GM23248 (cell line): ENCODE measurements at regions not wholly inside any gene's neighbourhood (a gene's known extent, or its start where the extent isn't known, plus 50 kb on each side); places are given as distances from the start of the nearest gene placed in this dataset.

Experiments used
- DNase-seq: peaks from one replicate; pipeline ENCODE4 v3.0.0-alpha.2; 2015
- H2AFZ ChIP-seq: fragments of 200-600 bp; sonication (generic); 2 replicates; pipeline ENCODE4 v1.6.1; 2016; ENCODE audit warnings: antibody characterized with exemption
- H3F3A ChIP-seq: fragments of 200-600 bp; sonication (generic); 2 replicates; pipeline ENCODE4 v1.6.1; 2016; ENCODE audit warnings: mild to moderate bottlenecking, antibody characterized with exemption, mixed run types; ENCODE audit not compliant: insufficient read depth
- H3K27ac ChIP-seq: fragments of 200-600 bp; sonication (generic); 2 replicates; pipeline ENCODE4 v1.5.1; 2016; ENCODE audit warnings: mild to moderate bottlenecking
- H3K27me3 ChIP-seq: fragments of 200-600 bp; sonication (generic); replicated peaks from 2 replicates; pipeline ENCODE4 v1.6.1; 2016; ENCODE audit warnings: mild to moderate bottlenecking; ENCODE audit not compliant: insufficient read depth
- H3K36me3 ChIP-seq: fragments of 200-600 bp; sonication (generic); 2 replicates; pipeline ENCODE4 v1.6.1; 2016; ENCODE audit warnings: low read depth, mild to moderate bottlenecking
- H3K4me1 ChIP-seq: fragments of 200-600 bp; sonication (generic); 2 replicates; pipeline ENCODE4 v1.6.1; 2016; ENCODE audit warnings: mild to moderate bottlenecking; ENCODE audit not compliant: insufficient read depth
- H3K4me2 ChIP-seq: fragments of 200-600 bp; sonication (generic); one replicate; pipeline ENCODE4 v1.6.1; 2016; ENCODE audit warnings: mild to moderate bottlenecking; ENCODE audit not compliant: unreplicated experiment
- H3K4me3 ChIP-seq: fragments of 200-600 bp; sonication (generic); 2 replicates; pipeline ENCODE4 v1.5.1; 2016; ENCODE audit warnings: mild to moderate bottlenecking
- H3K79me2 ChIP-seq: fragments of 200-600 bp; sonication (generic); 2 replicates; pipeline ENCODE4 v1.6.1; 2016; ENCODE audit warnings: mild to moderate bottlenecking; ENCODE audit not compliant: insufficient read depth
- H3K9ac ChIP-seq: fragments of 200-600 bp; sonication (generic); 2 replicates; pipeline ENCODE4 v1.6.1; 2016; ENCODE audit warnings: mild to moderate bottlenecking
- H3K9me2 ChIP-seq: fragments of 200-600 bp; sonication (generic); 2 replicates; pipeline ENCODE4 v1.6.1; 2016; ENCODE audit warnings: mixed run types, mild to moderate bottlenecking, moderate library complexity; ENCODE audit not compliant: insufficient read depth
- H3K9me3 ChIP-seq: fragments of 200-600 bp; sonication (generic); one replicate; pipeline ENCODE4 v1.6.1; 2017; ENCODE audit warnings: low read depth
- H4K20me1 ChIP-seq: fragments of 200-600 bp; sonication (generic); 2 replicates; pipeline ENCODE4 v1.6.0; 2016; ENCODE audit not compliant: insufficient read depth
- EZH2 ChIP-seq: fragments of 200-600 bp; sonication (generic); IDR thresholded peaks from 2 replicates; pipeline ENCODE4 v1.6.1; 2018; ENCODE audit warnings: antibody characterized with exemption, mild to moderate bottlenecking; ENCODE audit not compliant: insufficient read depth, poor library complexity, severe bottlenecking
- EZH2phosphoT487 ChIP-seq: fragments of 200-600 bp; sonication (generic); IDR thresholded peaks from 2 replicates; pipeline ENCODE4 v1.6.1; 2018; ENCODE audit warnings: antibody characterized with exemption, moderate library complexity, mild to moderate bottlenecking, low read depth; ENCODE audit not compliant: insufficient read depth
- WGBS, 2 experiments: methylation state at CpG; one replicate each; pipeline ENCODE4 v1.1.6; 2015 to 2017; ENCODE audit warnings: low lambda C conversion rate in 2 of 2, low coverage in 1 of 2; ENCODE audit errors: missing lambda C conversion rate in 2 of 2; 5-methylcytosine and 5-hydroxymethylcytosine counted together
- in situ Hi-C: fragments of 300-500 bp; cut with MboI; formaldehyde crosslinking; loops from 2 replicates; pipeline ENCODE4 v1.15.0; 2020

DNA sequence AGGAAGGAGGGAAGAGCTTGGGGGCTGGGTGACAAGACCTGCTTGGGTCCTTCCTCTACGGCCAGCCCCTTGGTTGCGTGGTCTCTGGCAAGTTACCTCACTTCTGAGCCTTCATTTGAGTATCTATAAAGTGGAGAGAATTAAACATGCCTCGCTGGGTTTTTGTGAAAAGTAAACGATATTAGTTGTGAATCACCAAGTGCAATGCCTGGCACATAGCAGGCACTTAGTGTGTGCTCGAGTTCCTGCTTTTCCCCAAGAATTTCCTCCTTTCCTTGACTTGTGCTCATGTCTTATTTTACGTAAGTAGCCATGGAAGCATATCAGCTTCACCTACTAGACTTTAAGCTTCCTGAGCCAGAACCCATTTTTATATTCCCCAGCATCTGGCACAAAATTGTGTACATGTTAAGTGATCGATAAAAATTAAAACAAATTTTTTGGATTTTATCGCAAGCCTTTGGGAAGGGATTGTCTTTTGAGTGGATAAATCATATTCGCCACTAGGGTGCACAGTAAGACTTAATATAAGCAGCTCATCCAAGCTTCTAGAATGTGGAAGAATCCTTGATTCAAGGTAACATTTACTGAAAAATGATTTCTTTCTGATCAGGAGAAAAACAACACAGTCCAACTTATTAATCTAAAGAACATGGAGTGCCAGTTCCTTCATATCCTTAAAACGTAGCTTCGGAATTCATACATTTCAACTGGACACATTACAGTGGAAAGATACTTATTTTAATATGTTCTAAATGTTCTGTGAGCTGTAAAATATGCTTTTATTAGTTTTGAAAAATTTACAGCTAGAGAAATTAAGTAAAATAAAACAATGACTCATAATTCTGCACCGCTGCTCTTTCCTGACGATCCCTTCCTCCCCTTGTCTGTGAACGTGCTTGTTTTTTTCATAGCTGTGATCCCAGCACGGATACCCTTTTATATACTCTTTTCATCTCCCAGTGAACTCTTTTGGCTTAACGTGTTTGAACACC lies 62.0 kb downstream of the SLC25A47 start:
- Histone ChIP-seq H3F3A (peaks cover 10% of the 10 kb centered on the region; the same call in 1 of the 2 replicates), H3K4me2 (no peak overlapping the region), H3K9me3 (no peaks in the 10 kb centered on the region), H3K9ac (no peak overlapping the region), H3K4me3 (no peak overlapping the region), H3K79me2 (peaks cover 36% of the 10 kb centered on the region), H3K4me1 (peaks cover 9% of the 10 kb centered on the region), H4K20me1 (no peaks in the 10 kb centered on the region), H3K9me2 (no peaks in the 10 kb centered on the region), H3K27me3 (no peaks in the 10 kb centered on the region), H3K36me3 (no peaks in the 10 kb centered on the region), H3K27ac (no peak overlapping the region), H2AFZ (no peak overlapping the region)
- TF ChIP-seq EZH2phosphoT487, result no peak
- no peak for TF ChIP-seq EZH2
- in situ Hi-C loops, result no loop called here
- DNase-seq, result peak; percentile 81
- WGBS, 2 experiments, result 54 to 56% methylated on average over 16 of the region's 16 CpGs

DNA sequence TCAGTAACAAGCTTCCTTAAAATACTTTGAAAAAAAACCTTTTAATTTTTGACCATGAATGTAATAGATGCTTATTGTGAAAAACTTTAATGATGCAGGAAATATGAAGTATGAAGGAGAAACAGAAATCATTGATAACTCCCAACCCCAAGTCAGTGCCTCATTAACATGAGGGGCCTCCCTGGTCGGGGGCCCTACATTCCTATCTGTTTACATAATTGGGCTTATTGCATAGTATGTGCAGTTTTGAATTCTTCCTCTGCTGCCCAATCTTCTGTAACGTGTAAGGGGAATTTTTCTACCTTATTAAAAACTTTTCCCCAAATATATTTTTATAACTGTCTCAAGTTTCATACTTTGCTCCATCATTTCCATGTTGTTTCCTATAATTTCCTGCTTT lies 63.0 kb downstream of the SLC25A47 start:
- Histone ChIP-seq H3K9ac (no peak overlapping the region), H3K4me3 (no peak overlapping the region), H3K9me3 (no peaks in the 10 kb centered on the region), H3K9me2 (no peaks in the 10 kb centered on the region), H3K36me3 (no peaks in the 10 kb centered on the region), H4K20me1 (no peaks in the 10 kb centered on the region), H3K4me2 (no peak overlapping the region), H3K27me3 (no peaks in the 10 kb centered on the region), H3K27ac (no peak overlapping the region), H2AFZ (no peak overlapping the region), H3K79me2 (peaks cover 41% of the 10 kb centered on the region), H3K4me1 (peaks cover 9% of the 10 kb centered on the region), H3F3A (peaks cover 10% of the 10 kb centered on the region; the same call in 1 of the 2 replicates)
- in situ Hi-C loops, result no loop called here
- DNase-seq, result peak; percentile 8
- TF ChIP-seq EZH2phosphoT487 (no peak), EZH2 (no peak)
- 60 to 63% methylated on average over 2 of the region's 2 CpGs for WGBS, 2 experiments

DNA sequence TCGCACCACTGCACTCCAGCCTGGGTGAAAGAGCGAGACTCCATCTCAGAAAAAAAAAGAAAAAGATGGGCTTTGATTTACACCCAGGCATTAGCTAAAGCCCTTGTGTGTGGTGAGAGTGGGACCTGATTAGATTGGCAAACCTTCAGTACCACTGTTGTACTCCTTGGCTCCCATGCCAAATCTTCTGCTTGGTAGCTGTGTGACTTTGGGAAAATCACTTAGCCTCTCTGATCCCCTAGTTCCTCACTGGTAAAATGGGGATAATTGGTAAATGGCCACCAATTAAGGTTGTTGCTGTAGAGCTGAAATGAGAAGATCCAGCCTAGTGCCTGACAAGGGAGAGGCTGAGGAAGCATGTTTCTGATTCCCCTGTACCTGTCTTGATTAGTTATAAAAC lies 63.7 kb downstream of the SLC25A47 start:
- Histone ChIP-seq H3K36me3 (no peaks in the 10 kb centered on the region), H3K27me3 (no peaks in the 10 kb centered on the region), H3K9ac (no peak overlapping the region), H4K20me1 (no peaks in the 10 kb centered on the region), H3K9me2 (no peaks in the 10 kb centered on the region), H3K4me2 (no peak overlapping the region), H3F3A (peaks cover 13% of the 10 kb centered on the region), H3K4me3 (no peak overlapping the region), H3K4me1 (peaks cover 14% of the 10 kb centered on the region), H3K9me3 (no peaks in the 10 kb centered on the region), H3K27ac (no peak overlapping the region), H2AFZ (no peak overlapping the region), H3K79me2 (peaks cover 43% of the 10 kb centered on the region)
- TF ChIP-seq EZH2 (no peak), EZH2phosphoT487 (no peak)
- 95 to 100% methylated on average over 2 of the region's 2 CpGs for WGBS, 2 experiments
- in situ Hi-C loops, result no loop called here
- no peak for DNase-seq

- H3K36me3 ChIP-seq, result no peaks in the 10 kb centered on the region
- H3K79me2 ChIP-seq, result peaks cover 43% of the 10 kb centered on the region
- H3K27ac ChIP-seq, result no peak overlapping the region
- in situ Hi-C loops, result no loop called here
- H4K20me1 ChIP-seq, result no peaks in the 10 kb centered on the region
- 91% methylated on average over 6 of the region's 6 CpGs for WGBS, 2 experiments
- H2AFZ ChIP-seq, result no peak overlapping the region
- H3K9me2 ChIP-seq, result no peaks in the 10 kb centered on the region
- no peaks in the 10 kb centered on the region for H3K27me3 ChIP-seq
- no peak for TF ChIP-seq EZH2
- no peak for TF ChIP-seq EZH2phosphoT487
- H3K4me2 ChIP-seq, result no peak overlapping the region
- peaks cover 21% of the 10 kb centered on the region for H3K4me1 ChIP-seq
- no peak overlapping the region for H3K9ac ChIP-seq
- no peak for DNase-seq
- no peak overlapping the region for H3K4me3 ChIP-seq
- H3K9me3 ChIP-seq, result no peaks in the 10 kb centered on the region
- peaks cover 15% of the 10 kb centered on the region for H3F3A ChIP-seq
These were observed 64.3 kb downstream of the SLC25A47 start for GRCh38 chr14:100387450-100387849.
